HG02870 (cell line): ENCODE measurements at regions not wholly inside any gene's neighbourhood (a gene's known extent, or its start where the extent isn't known, plus 50 kb on each side); places are given as distances from the start of the nearest gene placed in this dataset.
"Not testable (repeated sequence)": the region's sequence is repeated elsewhere in the genome, so short reads cannot be mapped to it uniquely, and the experiment has no call there.

Source experiments
- ATAC-seq: cut with Tn5 transposase; IDR thresholded peaks from one replicate; pipeline ENCODE4 v1.9.1; 2021; ENCODE audit warnings: mild to moderate bottlenecking, moderate library complexity; ENCODE audit not compliant: unreplicated experiment

DNA sequence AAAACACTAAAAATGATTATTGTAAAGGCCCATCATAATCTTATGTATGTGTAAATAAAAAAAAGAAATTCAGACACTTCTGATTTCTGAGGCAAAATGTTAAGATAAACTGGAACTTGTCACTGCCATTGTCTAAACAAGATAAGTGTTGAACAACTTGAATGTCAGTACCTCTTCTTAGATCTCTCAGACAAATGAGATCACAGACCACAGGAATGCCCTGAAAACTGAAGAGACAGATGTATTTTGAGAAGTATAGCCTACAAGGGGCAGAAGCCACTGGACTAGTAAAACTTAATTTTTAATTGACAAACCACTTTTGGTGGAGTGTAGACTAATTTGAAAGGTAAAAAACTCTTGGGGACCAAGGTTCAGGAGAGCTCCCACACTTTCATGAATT lies 375.5 kb upstream of the SLITRK5 start:
- no peak for ATAC-seq

DNA sequence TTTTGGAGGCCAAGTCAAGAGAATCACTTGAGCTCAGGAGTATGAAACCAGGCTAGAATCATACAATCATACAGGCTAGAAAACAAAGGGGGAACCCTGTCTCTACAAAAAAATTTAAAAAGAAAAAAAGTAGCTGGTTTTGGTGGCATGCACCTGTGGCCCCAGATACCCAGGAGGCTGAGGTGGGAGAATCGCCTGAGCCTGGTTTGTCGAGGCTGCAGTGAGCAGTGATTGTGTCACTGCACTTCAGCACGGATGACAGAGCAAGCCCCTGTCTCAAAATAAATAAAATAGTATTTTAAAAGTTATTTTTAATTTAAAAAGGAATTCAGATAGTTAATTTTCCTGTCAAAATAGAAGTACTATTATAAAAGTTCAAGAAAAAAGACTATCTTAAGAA lies 369.1 kb upstream of the SLITRK5 start:
- no peak for ATAC-seq

DNA sequence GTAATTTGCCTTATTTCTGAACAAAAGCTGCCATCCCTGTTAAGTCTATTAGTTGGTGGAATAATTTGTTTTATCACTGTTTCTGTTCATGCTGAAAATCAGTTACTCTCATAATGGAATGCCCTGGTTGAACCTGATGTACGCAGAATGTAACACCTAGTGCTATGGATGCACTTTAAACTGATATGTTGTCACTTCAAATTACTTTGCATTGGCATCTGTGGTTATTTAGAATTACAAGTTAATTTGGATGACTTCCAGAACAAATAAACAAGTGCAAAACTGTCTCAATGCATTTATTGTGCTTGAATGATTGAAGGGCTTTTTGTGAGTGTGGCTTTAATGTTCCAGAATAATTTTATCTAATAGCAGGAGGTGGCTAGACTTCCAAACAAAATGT lies 368.2 kb upstream of the SLITRK5 start:
- ATAC-seq, result no peak

DNA sequence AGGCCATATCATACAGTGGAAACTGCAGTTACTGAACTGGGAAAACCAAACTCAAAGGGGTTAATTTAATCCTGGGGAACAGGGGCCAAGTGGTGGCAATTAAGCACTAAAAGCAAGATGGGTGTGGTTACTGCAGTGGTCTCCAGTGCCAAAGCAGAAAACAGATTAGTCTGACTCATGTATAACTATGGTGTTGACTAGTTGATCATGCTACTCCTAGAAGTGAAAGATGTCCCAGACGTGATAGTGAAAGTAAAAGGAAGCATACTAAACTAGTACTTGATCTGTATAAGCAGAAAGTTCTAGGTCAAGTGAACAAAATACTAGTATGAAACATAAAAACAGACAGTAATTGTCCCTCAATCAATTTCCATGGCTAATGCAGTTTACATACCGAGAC lies 360.0 kb upstream of the SLITRK5 start:
- ATAC-seq, result no peak

DNA sequence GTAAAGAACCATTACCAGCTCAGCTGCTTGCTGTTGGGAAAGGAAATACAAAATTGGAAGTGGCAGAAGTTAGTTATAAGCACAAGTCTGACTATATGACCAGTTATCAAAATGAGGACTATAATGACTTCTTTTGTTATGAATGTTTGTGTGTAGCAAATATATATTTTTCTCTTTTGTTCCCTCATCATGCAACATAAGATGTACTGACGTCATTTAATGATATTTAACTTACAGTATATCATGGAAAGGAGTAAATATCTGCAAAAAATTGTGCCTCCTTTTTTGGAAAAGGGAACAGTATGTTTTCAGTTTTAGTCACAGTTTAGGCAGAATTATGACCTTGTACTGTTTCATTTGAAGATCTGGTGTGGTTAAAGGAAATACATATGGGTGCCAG lies 356.3 kb upstream of the SLITRK5 start:
- ATAC-seq, result no peak

DNA sequence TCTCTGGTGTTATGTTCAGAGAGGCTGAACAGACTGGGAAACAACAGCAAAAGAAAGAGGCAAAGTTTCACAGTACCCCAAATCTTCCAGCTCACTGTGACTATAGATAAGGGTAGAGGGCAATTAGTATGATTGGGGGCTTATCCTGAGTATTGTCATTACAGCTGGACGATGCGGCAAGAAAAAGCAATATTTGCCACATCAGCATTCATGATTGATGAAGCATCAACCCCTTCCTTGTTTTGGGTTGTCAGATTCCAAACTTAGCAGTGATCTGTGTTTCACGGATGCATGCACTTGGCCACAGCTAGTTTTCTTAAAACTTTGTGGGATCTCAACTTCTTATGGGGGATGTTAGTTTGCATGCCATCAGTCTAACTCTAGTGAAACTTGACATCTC lies 348.8 kb upstream of the SLITRK5 start:
- ATAC-seq, result no peak

DNA sequence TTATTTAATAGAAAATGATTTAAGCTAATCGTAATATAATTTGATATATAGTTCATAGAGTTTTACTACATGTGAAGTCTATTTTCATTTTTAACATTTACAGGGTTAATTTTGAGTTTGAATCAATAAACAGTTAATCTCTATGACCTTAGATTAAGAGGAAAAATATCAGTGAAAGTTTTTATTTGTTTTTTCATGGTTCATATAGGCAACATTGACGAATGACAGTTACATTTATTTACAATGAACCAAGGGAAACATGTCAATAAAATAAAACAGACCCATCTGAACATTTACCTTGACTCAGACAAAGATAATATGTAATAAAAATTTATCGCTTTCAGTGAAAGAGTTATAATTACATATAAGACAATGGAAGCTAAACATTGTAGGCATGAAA lies 346.6 kb upstream of the SLITRK5 start:
- ATAC-seq, result no peak

DNA sequence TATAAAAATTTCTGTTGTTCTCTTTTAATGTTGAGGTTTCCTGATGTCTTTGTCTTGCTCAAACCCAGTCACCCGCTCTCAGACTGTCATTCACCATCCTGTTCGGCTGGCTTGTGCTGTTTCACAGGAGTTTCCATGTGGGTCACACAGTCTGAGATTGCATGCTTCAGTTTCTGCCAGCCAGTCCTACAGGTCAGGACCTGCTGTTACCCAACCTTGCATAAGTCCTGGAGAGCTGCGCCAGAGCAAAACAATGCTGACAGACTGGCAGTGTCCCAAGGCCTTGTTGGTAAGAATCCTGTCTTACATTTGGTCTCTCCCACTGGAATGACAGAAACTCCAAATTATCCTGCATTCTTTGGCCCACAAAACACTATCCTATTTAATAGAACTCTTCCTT lies 340.0 kb upstream of the SLITRK5 start:
- no peak for ATAC-seq

DNA sequence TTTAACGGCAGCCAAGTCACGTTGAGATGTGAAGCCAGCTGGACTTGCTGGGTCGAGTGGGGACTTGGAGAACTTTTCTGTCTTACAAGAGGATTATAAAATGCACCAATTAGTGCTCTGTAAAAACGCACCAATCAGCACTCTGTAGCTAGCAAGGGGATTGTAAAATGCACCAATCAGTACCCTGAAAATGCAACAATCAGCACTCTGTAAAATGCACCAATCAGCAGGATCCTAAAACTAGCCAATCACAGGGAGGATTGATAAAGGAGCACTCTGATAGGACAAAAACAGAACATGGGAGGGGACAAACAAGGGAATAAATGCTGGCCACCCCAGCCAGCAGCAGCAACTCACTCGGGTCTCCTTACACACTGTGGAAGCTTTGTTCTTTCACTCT lies 337.6 kb upstream of the SLITRK5 start:
- no peak for ATAC-seq

DNA sequence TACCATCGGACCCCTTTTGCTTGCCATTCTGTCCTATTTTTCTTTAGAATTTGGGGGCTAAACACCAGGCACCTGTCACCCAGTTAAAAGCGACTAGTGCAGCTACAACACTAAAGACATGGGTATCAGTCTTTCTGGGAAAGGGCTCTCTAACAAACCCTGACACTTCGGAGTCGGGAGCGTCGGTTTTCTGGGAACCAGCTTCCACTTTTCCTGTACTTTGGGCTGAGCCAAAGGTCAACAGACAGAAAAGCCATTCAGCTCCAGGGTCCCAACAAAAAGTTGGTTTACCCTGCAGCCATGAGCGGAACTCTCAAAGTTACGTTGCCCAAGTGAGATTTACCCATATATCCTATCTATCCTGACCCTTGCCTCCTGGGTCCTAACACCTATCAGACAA lies 337.0 kb upstream of the SLITRK5 start:
- ATAC-seq, result no peak

DNA sequence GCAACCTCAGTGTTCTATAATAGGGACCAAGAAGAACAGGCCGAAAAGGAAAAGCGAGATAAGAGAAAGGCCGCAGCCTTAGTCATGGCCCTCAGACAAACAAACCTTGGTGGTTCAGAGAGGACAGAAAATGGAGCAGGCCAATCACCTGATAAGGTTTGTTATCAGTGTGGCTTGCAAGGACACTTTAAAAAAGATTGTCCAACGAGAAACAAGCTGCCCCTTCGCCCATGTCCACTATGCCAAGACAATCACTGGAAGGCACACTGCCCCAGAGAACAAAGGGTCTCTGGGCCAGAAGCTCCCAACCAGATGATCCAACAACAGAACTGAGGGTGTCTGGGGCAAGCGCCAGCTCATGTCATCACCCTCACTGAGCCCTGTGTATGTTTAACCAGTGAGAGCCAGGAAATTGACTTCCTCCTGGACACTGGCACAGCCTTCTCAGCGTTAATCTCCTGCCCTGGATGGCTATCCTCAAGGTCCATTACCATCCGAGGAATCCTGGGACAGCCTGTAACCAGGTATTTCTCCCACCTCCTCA lies 334.8 kb upstream of the SLITRK5 start:
- ATAC-seq, result not testable (repeated sequence)

DNA sequence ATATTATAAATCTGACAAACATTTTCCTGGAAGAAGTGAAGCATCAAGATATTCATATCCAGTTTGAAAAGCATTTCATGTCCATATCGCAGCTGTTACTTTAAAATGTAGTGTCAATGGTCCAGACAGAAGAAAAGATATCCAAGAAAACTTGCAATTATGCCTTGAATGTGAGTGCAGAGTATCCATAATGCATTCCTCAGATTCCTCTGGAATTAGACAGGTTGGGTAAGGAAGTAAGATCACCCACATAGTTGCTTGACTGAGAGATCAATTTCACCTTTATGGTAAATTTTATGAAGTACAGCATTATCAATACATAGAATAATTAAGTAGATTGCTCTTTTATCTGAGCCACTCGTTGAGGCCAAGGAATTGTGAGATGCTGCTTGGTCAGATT lies 327.0 kb upstream of the SLITRK5 start:
- ATAC-seq, result no peak

DNA sequence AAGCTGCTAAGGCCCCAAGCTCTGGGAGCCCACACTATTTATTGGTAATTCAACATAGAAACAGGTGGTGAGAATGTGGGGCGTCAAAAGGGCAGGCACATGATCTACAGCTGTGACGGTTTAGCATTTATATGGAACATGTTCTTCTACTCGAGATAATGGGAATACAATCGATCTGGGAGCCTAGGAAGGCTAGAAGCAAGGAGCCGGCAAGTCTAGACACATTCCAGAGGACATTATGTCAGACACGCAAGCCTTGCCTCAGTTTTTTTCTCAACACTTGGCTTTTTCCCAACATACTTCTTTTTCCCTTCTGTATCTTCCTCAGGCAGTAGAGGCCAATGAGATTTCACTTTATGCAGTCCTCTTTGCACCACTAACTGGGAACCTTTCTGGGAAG lies 315.7 kb upstream of the SLITRK5 start:
- ATAC-seq, result no peak

DNA sequence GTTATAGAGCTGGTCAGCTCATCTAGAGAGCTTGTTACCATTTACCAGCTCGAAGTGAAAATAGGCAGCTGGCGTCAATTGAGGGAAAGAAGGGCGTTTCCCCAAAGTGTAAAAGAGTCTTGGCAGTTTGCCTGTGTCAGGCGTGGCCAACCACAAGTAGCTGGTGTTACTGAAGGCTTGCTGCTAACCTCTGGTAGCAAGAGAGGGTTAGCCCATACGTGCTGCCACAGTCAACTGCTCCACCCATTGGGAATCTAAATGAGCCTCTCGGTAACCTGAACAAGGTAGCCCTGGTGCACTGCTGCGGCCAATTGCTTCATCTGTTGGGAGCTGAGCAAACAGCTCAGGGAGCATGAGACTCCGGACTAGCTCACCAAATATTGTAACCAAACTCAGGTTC lies 314.9 kb upstream of the SLITRK5 start:
- ATAC-seq, result no peak

DNA sequence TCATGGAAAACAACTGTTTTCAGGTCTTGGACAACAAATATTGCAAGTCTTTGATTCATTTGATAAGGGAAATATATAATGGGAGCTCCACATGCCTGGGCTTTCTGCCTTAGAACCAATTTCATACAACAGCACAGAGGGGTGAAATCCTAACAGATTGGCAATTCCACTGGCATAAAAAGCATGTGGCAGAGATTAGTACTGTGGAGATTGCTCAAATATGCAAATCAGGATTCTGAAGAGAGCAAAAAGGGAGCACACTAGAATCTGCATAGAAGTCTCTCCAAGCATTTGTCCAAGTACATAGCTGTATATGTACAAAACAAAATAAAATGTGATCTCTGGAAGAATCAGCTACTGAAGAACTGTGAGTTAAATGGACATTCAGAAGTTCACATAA lies 312.9 kb upstream of the SLITRK5 start:
- ATAC-seq, result no peak

DNA sequence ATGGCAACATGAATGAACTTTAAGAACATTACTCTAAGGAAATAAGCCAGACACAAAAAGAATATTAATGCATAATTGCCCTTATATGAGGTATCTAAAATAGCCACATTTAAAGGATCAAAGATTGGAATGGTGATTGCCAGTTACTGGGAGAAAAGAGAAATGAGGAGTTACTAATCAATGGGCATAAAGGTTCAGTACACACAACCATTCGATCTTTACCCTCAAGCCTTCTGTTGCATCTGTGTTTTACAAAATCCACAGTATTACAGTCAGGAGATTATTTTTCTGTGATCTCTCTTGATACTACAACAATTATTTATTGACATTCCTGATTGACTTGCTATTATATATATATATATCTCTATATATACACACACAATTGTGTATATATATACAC lies 310.0 kb upstream of the SLITRK5 start:
- ATAC-seq, result no peak

DNA sequence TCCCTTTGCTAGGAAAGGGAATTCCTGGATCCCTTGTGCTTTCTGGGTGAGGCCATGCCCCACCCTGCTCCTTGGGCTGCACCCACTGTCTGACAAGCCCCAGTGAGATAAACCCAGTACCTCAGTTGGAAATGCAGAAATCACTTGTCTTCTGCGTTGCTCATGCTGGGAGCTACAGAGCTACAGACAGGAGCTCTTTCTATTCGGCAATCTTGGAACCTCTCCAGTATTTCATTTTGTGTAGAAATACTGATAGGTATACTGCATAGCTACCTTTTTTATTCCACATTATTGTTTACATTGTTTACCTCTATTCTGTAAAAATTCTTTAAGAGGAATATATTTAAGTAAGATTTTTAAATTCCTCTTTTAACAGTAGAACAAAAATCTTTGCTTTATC lies 302.5 kb upstream of the SLITRK5 start:
- ATAC-seq, result no peak

DNA sequence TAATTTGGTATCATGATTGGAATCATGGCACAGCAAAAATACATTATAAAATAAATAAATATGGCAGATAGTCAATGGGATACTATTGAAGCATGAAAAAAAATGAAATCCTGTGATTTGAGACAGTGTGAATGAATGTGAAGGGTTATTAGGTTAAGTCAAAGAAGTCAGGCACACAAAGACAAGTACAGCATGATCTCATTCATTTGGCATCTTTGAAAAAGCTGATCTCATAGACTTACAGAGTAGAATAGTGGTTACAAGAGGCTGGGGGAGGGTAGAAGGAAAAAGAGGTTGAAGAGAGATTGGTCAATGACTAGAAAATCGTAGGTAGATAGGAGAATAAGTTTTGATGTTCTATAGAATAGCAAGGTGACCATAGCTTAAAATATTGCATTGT lies 295.1 kb upstream of the SLITRK5 start:
- no peak for ATAC-seq

DNA sequence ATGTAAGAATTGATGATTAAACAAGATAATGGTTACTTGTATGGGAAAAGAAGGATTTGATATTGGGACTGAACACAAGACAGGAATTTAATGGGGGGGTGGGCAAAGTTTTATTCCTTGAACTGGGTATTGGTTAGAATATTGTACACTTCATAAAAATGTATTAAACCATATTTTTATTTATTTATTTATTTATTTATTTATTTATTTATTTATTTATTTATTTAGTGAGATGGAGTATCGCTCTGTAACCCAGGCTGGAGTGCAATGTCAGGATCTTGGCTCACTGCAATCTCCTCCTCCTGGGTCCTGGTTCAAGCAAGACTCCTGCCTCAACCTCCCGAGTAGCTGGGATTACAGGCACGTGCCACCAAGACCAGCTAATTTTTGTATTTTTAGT lies 287.1 kb upstream of the SLITRK5 start:
- no peak for ATAC-seq

DNA sequence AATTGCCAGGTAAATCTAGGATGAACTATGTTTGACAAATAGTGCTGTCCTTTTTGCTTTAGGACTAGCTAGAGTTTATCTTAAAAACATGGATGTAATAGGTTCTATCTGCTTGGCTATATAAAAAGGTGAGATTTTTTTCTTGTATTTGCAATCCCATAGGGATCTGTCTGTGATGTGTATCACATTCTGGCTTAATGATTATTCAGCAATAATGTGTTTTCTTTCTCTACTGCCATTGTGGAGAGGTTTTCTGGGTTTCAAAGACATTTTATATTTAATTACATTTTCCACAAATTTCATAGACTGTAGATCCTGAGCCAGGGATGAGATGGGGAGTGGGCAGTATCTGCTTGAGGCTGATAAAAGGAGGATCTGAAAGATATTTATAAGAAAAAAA lies 277.8 kb upstream of the SLITRK5 start:
- ATAC-seq, result no peak

DNA sequence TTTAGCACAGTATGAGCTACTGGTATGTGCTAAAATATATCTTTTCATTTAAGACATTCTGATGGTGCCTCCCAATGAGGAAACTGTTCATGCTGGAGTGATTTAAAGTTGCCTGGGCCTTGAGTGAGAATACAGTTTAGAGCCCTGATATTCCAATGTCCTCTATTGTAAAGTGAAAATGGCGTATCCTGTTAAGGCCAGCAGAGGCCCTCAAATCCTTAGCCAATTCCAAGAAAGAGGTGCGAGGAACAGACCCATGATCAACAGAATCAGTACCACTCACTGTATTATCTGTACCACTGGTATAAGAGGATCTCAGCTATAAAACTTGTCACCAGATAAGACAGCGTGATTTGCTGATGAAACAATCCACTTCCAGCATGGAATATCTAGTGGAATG lies 273.1 kb upstream of the SLITRK5 start:
- no peak for ATAC-seq

DNA sequence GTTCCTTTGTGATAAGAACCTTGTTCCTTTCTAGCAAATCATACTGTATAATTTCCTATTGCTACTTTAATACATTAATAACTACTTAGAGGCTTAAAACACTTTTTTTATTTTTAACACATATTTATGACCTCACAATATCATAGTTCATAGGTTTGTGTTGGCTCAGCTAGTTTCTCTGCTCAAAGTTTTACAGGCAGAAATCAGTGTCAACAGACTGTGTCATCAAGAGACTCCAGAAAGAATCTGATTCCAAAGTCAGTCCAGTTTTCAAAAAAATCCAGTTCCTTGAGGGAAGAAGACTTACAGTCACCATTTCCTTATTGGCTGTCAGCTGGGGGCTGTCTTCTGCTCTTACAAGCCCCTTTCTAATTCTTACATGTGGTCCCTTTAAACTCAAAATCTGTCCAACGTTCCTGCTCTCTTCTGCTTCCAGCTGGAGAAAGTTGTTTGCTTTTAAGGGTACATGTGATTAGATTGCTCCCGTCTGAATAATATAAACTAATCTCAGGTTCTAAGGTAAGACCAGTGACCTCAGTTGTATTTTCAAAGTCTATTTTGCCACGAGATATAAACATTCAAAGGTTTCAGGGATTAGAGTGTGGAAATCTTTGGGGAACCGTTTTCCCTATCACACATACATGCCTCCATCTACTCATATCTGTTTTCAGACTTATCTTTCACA lies 267.3 kb upstream of the SLITRK5 start:
- ATAC-seq, result no peak

DNA sequence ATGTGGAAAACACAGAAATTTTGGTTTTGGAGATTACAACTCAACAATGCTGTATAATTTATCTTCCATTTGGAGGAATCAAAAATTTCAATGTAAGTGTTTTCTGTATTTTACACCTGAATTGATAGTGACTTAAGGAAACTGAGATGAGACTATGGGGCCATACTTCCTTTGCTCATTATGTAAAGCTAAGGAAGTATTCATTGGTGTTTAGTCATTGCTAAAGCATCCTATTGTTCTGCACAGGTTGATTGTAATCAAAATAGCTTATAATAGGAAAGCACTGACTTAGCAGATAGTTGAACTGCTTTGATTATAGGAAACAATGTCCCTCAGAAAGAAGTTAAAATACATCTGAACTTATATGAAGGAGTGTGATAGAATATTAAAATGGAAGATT lies 244.4 kb upstream of the SLITRK5 start:
- ATAC-seq, result no peak
